NB4 (cell line): ENCODE measurements at regions not wholly inside any gene's neighbourhood (a gene's known extent, or its start where the extent isn't known, plus 50 kb on each side); places are given as distances from the start of the nearest gene placed in this dataset.

ENCODE experiments used
- CTCF ChIP-seq: IDR thresholded peaks from one replicate; pipeline ENCODE4 v1.5.1; 2012; ENCODE audit warnings: low read depth, low read length
- POLR2A ChIP-seq: IDR thresholded peaks from 2 replicates; pipeline ENCODE4 v1.6.1; 2011; ENCODE audit warnings: mild to moderate bottlenecking; ENCODE audit not compliant: insufficient read length; ENCODE audit errors: extremely low read depth
- TF ChIP-seq, protein P1 (sequence below): IDR thresholded peaks from 2 replicates; pipeline ENCODE4 v1.6.1; 2011; ENCODE audit warnings: low read depth, low read length

GRCh38 chr16:56122251-56122650, 69.0 kb upstream of the GNAO1 start:
- TF ChIP-seq CTCF (no peak), POLR2A (no peak)
- TF ChIP-seq, protein P1, sequence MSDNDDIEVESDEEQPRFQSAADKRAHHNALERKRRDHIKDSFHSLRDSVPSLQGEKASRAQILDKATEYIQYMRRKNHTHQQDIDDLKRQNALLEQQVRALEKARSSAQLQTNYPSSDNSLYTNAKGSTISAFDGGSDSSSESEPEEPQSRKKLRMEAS = no peak
